Amniotic epithelial cell (primary cell): ENCODE measurements at regions not wholly inside any gene's neighbourhood (a gene's known extent, or its start where the extent isn't known, plus 50 kb on each side); places are given as distances from the start of the nearest gene placed in this dataset.

Experiments used
- DNase-seq: peaks from one replicate; pipeline ENCODE4 v3.0.0-alpha.2; 2010; ENCODE audit warnings: low read depth

DNA sequence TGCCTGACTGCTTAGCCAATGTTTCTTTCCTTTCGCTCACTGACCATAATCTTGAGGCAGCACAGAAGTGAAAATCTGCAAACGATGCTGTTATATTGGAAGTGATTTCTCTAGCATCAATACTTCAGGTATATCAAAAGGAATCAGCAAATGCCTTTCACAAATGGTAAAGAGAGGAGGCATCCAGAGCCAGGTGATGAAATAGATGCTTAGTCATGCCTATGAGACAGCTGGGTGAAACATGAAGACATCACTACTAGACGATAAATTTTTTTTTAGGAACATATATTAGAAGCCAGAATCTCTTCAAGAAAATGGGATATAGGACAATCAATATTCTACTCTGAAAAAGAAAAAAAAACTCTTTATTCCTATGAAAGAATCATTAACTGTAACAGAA lies 249.2 kb upstream of the SLC39A10 start:
- peak; percentile 68 for DNase-seq

DNA sequence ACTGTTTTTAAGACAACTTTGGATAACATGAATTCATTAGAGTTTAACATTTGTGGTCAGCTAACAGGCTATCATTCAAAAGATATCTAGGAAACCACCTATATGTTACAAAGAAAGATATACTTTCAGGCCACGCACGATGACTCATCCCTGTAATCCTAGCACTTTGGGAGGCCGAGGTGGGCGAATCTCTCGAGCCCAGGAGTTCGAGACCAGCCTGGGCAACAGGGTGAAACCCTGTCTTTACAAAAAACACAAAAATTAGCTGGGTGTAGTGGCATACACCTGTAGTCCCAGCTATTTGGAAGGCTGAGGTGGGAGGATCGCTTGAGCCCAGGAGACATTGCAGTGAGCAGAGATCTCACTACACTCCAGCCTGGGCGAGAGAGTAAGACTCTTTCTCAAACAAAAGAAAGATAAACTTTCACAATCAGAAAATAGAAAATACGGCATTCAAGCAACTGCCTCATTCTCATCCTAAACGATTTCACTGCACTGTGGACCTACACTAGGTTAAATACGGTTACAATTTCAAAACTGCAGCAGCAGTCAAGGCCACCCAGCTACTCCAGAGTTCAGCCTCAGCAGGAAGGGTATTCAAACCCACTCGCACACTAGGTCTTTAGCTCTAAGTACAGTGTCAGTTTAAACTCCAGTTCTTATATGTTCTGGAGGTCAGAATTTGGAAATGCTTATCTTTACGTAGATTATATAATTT lies 250.0 kb upstream of the SLC39A10 start:
- peak; percentile 82 for DNase-seq

DNA sequence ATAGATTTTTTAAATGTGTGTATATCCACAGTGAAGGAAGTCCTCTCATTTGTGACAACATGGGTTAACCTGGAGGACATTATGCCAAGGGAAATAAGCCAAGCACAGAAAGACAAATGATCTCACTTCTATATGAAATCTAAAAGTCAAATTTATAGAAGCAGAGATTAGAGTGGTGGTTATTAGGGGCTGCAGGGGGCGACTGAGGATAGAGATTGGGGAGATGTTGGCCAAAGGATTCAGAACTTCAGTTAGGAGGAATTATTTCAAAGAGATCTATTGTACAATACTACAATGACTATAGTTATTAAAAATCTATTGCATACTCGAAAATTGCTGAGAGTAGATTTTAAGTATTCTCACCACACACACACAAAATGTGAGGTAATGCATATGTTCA lies 252.4 kb upstream of the SLC39A10 start:
- no peak for DNase-seq

DNA sequence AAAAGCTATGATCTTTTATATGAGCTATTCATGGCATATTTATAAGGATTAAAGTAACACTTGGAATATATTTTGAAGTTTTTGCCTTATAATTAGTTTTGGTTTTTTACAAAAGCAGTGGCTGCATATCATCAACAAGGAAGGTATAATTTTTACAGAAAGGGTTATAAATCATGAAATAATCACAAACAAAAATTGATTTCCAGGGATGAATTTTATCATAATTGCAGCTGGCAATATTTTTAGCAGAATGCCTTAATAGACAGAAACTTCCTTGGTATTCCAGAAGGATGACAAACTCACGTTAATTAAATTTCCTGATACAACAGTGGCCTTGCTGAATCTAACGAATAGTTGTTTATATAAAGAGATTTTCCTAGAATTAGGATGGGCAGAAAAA lies 260.5 kb upstream of the SLC39A10 start:
- no peak for DNase-seq

DNA sequence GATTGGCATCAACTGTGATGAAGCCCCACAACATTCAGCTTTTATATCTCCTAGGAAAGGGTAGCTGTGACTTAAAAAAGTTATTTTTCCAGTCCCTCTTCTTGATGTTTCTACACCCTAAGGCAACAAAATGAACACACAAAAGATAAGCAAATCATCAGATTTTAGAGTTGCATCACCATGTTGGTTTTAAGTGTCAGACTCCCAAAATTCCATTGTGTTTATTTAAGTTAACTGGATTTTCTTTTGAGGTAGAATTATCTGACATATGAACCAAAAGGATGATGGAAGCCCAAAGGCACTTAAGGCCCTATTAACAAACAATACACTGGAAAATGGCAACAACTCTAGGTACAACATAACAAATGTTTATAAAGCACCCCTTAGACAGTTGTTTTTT lies 261.7 kb upstream of the SLC39A10 start:
- DNase-seq, result peak; percentile 86

DNA sequence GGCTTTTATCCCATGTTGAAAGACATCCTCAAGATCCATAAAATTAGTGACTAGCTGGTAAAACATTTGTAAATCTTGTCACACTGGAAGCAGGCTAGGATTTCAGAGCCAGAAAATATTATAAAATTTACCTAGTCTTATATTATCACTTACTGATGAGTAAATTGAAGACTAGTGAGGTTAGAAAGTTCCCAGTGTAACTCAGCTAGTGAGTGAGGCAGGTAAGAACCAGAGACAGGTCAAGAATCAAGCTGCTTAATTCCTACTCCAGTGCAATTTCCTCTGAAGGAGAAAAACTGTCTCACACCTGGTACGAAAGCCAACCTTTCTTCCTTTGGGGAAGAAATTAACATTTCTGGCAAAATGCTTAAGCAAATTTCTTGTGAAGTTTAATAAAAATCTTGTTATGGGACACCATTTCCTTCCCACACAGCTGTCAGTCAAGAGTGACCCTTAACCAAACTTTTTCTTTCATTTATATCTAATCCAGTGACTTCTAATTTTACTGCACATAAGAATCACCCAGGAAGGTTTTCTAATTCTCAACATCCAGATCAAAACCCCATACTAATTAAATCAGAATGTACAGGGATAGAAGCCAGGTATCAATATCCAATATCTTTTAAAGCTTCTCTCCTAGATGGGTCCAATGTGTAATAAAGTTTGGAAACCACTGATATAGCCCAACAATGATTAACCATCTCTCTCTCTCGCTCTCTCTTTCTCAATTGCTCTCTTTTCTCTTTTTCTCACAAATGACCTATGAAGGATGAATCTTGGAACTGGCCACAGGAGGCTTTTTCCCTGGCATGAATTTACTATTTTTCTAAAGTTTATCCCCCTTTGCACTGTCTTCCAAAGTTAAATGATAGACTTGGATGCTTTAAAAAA lies 264.3 kb upstream of the SLC39A10 start:
- DNase-seq, result no peak

DNA sequence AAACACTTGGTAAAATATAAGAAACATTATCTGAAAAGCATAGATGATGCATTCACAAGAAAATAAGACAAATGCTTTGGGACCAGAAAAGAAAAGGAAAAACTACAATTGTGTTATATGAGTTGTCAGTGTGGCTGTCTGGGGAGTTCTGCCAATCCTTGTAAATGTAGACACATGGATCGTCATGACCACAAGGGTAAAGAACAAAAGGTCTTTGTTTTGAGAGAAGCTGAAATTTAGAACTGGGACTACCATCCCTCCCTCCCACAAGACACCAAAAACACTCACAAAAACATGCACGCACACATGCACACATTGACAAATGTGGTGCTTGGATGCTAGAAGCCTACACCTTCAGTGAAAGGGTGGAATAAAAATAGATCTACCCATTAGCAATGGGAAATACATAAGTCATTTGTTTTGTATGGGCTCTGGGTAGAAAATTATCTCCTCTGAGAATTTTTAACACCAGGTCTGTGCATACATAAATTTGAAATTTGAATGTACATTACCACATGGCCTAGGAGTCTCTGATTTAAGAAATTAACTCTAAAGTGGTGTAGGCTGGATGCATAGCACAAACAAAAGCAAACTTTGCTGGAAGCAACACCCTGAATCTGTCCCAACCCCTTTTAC lies 266.2 kb upstream of the SLC39A10 start:
- no peak for DNase-seq

DNA sequence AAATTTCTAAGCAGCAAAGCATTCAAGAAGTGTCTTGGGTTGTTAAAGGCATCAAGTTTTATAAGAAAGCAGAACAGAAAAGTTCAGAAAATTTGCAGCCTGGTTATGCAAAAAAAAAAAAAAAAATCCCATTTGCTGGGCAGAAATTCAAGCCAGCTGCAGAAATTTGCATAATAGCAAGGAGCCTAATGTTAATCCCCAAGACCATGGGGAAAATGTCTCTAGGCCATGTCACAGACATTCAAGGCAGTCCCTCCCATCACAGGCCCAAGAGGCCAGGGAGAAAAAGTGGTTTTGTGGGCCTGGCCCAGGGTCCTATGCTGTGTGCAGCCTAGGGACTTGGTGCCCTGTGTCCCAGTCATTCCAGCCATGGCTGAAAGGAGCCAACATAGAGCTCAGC lies 269.0 kb upstream of the SLC39A10 start:
- DNase-seq, result no peak

DNA sequence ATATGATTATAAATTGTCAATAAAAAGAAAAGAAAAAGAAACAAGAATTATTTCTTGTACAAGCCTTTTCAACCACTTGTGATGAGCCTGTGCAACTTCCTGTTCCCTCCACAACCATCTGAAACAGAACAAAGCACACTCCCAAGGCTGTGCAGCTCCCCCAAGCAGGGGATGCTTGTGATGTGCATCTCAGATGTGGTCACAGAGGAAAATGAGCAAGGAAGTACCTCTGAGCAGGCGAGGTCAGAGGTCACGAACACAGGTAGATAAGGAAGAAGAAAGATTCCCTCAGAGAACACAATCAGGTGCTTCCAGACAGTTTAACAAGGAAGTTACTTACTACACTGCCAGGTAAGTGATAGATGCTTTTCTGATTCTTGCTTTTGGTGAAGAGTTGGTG lies 274.8 kb upstream of the SLC39A10 start:
- DNase-seq, result no peak

DNA sequence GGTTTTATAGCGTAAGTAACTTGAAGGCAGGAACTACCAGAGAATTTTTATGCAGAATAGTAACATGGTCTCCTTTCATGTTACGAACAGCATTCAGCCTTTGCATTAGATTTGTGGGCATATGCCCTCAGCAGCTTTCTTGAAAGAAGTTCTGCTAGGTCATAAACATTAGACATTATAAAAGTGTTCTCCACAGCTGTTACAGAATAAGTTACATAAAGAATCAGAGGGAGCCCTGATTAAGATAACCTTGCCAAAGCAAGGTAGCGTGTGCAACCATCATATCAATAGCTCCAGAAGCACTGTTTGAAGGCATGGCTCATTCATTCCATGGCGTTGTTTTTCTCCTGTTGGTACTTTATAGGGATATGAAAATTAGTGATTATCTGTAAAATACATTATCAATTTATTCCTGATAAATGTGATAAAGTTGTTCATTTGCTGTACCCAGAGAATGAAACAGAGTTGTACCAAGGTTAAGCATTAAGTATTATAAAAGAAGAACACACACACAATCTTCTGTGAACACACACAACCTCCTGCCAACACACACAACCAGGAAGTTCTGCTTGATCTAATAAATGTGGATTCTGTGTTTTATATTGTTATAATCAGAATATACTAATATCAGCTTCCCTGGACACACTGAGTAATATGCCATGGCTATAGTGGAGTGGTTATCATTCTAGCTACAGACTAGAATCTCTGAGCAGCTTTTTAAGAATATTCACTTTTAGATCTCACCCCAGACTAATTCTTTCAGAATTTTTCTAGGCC lies 286.7 kb upstream of the SLC39A10 start:
- no peak for DNase-seq

DNA sequence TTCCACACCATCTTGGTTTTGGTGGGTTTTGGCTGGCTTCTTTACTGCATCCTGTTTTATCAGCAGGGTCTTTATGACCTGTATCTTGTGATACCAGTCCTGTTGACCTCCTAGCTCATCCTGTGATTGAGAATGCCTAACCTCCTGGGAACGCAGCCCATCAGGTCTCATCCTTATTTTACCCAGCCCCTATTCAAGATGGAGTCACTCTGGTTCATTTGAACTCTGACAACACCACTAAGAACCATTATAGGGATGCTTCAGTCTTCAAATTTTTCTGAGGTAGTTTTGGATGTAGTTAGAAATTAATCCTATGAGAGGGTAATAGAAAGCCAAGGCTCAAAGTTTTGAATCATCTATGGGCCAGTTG lies 287.8 kb upstream of the SLC39A10 start:
- DNase-seq, result no peak

DNA sequence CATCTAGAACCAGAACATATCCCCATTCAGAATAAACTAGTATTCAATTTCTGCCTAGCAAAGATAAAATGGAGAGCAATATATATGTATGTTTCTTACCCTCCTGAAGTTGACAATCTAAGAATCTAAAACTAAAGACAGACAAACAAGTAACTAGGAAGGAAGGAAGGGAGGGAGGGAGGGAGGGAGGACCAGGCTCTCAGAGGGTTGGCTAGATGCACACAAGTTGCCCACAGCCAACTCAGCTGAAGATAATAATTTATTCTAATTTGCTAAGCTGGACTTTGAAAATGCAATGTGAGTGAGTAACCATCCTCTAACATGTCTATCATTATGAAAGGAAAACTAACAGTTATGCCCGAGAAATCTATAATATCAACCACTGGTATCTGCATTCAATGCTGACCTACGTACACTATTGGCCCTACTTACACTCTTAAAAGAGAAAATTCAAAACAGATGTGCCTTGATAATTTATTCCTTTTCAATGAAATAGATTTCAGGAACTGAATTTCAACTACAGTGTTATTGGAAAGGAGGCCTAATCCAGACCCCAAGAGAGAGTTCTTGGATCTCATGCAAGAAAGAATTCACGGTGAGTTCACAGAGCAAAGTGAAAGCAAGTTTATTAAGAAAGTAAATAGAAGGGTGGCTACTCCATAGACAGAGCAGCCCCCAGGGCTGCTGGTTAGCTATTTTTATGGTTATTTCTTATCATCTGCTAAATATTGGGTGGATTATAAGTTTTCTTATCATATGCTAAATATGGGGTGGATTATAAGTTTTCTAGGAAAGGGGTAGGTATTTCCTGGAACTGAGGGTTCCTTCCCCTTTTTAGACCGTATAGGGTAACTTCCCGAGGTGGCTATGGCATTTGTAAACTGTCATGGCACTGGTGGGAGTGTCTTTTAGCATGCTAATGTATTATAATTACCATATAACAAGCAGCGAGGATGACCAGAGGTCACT lies 288.5 kb upstream of the SLC39A10 start:
- DNase-seq, result no peak

DNA sequence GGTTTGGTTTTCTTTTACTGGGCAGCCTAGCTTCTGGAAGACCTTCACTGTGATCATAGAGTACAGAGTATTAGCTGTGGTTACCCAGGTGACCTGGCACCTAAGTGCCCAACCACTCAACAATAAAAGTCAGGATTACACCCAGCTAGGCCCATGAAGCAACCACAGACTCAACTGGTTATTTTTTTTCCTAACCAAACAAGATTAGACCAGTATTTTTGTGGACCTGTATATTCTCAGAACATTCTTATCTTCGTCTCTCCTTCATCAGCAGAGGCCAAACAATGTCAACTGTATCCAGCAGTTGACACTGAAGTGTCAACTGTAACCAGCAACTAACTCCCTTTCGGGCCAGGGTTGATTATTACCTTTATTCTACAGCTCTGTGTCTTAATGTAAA lies 289.2 kb upstream of the SLC39A10 start:
- DNase-seq, result no peak

DNA sequence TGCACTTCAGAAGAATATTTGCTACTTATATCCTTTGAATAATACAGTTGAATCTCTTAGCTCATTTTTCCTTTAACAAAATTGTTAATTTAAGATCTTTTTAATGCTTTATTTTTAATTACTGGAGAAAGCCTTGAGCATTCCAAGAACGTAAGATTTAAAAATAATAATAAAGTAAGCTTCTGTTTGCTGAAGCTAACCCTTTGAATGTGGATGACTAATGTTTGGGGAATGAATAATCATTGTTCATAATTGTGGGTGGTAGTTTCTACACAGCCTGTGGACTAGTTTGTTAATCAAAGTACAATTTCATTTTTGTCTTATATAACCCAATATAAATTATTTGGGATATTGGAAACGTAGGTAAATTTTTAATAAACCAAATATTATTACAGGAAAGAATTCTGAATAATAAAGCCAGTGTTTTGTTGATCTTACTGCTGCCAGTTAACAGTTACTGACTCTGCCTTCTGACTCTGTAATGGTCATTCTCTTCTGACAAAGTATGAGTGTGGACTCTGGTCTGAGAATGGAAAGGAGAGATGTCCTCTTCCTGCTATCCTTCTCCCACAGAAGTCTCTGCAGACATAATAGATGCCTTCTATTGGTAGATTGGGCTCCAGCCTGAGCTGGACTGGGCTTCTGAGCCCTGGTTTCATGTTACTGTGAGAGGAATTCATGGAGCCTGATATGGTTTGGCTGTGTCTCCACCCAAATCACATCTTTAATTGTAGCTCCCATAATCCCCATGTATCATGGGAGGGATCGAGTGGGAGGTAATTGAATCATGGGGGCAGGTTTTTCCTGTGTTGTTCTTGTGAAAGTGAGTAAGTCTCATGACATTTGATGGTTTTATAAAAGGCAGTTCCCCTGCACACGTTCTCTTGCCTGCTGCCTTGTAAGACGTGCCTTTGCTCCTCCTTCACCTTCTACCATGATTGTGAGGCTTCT lies 292.7 kb upstream of the SLC39A10 start:
- peak; percentile 51 for DNase-seq

DNA sequence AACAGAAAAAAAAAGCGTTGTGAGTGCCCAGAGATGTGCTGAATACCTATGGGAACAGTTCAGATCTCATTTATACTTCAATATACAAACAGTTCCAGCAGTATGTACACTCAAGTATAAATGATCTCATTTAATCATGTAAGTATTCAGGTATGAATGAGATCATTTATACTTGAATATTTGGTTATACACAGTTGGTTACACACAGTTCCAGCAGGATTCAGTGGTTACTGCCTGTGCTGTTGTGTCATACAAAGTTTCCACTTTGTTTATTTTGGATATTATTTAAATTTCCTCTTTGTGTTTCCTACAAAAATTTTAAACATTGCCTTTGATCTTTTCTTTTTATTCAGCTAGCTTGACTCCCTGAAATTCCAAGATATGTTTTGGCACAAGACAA lies 293.5 kb upstream of the SLC39A10 start:
- DNase-seq, result peak; percentile 29

DNA sequence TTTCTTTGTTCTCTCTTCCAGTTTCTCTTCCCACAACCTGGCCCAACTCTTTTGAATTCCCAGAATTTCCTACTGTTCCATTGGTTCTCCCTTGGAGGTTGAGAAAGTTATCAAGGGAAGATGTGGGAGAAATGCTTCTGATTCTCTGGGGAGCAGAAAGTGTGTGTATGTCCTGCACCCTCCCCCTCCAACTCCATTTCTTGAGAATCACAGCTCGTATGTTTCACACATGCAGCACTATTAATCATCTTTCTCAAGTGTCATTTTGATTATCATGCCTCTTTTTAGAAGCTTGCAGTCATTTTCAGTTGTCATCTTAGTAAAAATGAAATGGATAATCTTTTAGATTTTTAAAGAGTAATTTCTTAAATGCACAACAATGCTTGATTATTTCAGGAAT lies 296.8 kb upstream of the SLC39A10 start:
- no peak for DNase-seq

DNA sequence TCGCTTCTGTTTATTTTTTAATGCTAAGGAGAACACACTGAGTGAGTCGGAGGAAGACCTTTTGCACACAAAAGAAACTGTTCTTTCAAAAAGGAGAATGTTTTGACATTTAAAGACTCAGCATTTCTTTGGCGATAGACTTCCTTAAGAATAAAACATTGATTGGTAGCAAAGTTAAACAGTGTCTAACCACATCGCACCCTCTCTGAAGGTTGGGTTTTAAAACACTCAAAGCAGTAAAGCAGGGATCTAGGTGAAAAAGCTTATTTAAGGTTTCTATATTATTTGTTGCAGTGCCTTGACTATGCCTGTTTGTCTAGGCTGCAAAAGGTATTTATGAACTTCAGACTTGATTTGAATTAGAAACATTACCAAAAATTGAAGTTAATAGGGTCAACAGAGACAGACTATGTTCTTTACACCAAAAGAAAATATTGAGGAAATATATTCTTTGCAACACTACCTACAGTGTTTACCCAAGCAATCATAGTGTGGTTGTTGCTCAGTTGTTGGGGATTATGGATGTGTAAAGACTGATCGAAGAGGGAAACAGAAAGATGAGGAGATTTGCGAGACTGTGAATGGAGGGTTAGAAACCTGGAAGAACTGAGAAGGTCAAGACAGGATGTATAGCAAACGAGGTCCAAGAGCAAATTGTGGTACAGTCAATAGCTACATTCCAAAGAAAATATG lies 297.8 kb upstream of the SLC39A10 start:
- DNase-seq, result no peak

DNA sequence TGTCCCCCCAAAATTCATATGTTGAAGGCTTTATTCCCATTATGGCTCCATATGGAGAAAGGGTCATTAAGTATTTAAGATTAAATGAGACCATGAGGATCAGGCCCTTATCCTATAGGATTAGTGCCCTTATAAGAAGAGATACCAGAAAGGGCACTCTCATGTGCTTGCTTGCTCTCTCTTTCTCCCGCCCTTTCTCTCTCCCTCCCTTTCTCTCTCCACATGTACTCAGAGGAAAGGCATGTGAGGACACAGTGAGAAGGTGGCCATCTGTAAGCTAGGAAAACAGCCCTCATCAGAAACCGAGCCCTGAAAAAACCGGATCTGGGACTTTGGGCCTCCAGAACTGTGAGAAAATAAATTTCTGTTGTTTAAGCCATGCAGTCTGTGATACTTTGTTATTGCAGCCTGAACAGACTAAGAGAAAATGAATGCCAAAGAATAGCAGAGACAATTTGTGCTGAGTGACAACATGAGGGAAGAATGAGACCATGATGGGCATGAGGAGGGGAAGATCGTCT lies 300.0 kb upstream of the SLC39A10 start:
- DNase-seq, result no peak

DNA sequence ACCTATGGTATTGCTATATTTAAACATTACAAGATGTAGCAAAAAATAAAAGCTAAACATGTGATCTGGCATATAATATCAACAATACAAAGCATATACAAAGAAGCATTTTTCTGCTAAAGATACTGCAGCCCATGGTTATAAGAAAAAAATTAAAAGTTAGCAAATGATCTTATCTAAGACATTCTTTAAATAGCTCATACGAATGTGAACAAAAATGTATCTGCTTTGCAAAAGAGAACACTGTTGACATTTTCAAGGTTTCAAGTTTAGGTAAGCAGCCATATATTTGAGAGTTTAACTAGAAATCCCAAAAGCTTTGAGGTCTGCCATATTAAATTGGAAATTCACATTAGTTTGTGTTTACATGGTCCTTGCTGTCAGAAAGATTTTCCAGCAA lies 301.0 kb upstream of the SLC39A10 start:
- DNase-seq, result peak; percentile 30
